ENCODE measurements at regions not wholly inside any gene's neighbourhood (a gene's known extent, or its start where the extent isn't known, plus 50 kb on each side); places are given as distances from the start of the nearest gene placed in this dataset.

DNA sequence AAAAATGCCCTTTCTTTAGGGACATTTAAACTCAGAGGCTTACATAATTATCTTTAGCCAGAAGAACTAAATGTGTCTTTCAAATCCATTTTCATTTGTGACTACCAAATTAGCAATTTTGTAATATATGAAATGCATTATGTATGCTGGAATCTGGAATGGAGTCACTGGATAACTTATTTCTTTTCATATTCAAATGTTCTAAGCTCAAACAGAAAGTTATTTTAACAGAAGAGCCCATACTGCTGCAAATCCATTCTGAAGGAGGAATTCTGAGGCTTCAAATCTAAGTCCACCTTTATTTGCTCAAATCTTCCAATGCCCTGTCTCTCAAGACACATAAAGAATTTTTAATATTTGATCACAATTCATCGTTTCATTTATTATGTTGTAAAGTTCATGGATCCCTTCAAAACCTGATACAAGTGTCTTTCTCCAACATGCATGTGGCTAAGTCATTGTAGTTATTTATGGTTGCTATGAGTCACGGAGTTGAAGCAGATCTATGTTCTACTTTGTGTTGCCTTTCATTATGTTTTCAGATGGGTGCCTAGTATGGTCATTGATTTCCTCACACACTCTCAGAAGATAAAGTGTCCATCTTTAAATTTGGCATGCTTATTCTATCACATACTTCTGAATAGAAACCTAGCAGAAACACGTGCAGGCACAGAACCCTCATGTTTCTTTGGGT lies 214.8 kb upstream of the GCFC2 start:
- TF ChIP-seq CTCF (IDR thresholded peaks at IDR 0.05) (no peak), EP300 (IDR thresholded peaks at IDR 0.05; ENCODE audit: borderline replicate concordance in 1 of 2, low read depth in 1 of 2, low read length in 1 of 2) (no peak)
- TF ChIP-seq, protein P1, sequence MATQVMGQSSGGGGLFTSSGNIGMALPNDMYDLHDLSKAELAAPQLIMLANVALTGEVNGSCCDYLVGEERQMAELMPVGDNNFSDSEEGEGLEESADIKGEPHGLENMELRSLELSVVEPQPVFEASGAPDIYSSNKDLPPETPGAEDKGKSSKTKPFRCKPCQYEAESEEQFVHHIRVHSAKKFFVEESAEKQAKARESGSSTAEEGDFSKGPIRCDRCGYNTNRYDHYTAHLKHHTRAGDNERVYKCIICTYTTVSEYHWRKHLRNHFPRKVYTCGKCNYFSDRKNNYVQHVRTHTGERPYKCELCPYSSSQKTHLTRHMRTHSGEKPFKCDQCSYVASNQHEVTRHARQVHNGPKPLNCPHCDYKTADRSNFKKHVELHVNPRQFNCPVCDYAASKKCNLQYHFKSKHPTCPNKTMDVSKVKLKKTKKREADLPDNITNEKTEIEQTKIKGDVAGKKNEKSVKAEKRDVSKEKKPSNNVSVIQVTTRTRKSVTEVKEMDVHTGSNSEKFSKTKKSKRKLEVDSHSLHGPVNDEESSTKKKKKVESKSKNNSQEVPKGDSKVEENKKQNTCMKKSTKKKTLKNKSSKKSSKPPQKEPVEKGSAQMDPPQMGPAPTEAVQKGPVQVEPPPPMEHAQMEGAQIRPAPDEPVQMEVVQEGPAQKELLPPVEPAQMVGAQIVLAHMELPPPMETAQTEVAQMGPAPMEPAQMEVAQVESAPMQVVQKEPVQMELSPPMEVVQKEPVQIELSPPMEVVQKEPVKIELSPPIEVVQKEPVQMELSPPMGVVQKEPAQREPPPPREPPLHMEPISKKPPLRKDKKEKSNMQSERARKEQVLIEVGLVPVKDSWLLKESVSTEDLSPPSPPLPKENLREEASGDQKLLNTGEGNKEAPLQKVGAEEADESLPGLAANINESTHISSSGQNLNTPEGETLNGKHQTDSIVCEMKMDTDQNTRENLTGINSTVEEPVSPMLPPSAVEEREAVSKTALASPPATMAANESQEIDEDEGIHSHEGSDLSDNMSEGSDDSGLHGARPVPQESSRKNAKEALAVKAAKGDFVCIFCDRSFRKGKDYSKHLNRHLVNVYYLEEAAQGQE (IDR thresholded peaks at IDR 0.05; ENCODE audit: low read depth, low read length): no peak
